Esophagus mucosa (tissue), 1 donor: ENCODE measurements at regions not wholly inside any gene's neighbourhood (a gene's known extent, or its start where the extent isn't known, plus 50 kb on each side); places are given as distances from the start of the nearest gene placed in this dataset.
A peak's percentile ranks its signal among the peaks of the same experiment; 100 is the strongest.
"Not testable (repeated sequence)": the region's sequence is repeated elsewhere in the genome, so short reads cannot be mapped to it uniquely, and the experiment has no call there.

Experiments
- ATAC-seq: fragments of 200-7000 bp; cut with Tn5 transposase; one replicate; pipeline ENCODE4 v1.9.1; 2020
- donor health status: DM: yes; HTN: yes; CAD: no.

DNA sequence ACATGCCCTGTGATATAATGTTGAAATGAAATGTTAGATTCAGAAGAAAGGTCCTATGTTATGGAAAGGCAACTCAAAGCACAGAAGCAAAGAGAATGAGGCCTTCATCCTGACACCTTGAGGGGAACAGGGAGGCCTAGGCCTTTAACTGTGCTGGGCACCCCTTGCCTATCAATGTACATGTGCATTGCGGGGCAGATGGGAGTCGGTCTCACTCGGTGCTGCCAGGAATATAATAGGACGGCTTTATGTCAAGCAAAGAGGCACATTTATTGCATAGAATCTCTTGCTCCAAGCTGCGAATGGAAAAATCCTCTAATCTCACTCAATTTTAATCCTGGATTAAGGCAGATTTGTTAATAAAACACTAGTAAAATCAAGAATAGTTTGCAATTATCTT lies 301.0 kb upstream of the SOX14 start:
- no peak for ATAC-seq

DNA sequence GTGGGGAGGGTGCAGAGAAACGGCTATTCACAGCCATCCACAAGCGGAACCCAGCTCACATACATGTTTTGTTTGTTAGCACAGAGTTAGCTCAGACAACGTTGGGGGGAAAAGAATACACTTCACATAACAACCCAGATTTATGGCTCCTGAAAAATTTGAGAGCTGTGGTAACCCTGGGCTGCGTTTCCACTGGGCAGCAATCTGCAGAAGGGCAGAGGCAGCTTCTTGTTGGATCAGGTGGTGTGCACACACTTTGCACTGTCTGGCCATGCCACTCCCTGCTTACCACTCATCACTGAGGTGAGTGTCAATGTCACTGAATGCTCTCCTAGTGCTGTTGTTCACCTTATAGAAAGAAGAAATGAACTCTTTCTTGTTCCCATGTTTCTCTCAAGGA lies 299.8 kb upstream of the SOX14 start:
- peak; percentile 41 for ATAC-seq

DNA sequence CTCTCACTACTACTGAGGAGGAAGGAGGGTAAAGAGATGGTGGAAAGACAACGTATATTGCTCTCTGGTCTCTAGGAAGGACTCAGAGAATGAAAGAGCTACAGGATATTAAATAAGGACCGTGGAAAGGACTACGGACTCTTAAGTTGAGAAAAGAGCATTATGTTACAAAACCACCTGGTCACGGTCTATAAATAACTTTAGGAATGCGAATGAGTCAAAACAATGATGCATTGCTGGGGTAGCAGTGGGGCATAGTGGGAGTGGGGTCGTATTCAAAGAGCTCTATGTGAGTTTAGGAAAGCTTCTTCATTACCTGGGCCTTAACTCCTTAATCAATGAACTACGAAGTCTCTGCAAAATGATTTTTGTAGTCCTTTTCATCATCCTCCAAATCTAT lies 295.7 kb upstream of the SOX14 start:
- no peak for ATAC-seq

DNA sequence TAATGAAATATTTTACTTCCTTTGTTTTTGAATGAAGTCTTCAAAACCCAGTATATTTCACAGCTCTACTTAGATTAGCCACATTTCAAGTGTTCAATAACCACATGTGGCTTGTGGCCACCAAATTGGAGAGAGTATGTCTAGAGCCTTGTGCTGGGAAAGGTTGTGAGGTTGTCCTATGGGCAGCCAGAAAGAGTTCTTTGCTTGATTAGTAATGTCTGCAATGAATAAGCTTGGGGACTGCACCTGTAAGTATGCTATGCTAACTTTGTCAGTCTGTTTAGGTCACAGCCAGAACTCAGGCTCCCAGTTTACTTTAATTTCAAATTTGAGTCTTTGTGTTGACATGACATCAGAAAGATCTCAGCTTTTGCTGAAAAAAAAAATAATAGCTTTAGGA lies 294.9 kb upstream of the SOX14 start:
- no peak for ATAC-seq

DNA sequence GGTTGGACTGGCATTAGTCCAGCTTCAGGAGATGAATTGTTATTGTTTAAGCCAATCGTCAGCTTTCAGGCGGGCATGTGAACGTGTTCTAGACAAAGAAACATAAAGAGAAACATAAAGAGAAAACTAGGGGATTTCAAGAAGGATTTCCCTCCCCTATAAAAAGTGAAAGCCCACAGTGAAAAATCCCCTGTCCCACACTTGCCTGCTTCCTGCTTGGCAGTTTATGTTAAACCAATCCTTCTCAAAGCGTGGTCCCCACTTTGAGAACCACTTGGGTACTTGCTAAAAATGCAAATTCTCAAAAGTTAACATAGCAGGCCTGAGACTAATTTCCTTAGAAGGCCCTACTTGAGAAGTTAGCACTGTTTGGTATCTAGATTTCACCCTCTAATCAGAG lies 293.0 kb upstream of the SOX14 start:
- no peak for ATAC-seq

DNA sequence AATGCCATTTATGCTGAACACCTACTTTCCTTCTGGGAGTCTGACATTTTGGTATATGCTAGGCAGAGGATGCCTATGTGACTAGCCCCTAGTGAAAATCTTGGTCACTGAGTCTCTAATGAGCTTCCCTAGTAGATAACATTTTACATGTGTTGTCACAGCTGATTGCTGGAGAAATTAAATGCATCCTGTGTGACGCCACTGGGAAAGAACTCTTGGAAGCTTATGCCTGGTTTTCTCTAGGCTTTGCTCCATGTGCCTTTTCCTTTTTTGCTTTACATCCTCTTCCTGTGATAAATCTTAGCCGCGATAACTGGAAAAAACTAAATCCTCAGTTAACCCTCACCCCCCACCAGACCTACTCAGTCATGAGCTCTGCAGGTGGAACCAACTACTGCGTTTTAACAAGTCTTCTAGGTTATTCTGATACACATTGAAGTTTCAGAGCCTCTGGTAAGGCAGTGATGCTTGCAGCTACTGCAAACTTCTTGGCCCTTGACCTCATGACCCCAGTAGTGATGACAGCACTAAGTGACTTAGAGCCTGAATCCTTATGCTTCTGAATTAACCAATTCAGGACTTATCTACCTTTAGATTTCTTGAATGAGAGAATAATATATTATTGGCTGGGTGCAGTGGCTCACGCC lies 292.4 kb upstream of the SOX14 start:
- ATAC-seq = no peak

DNA sequence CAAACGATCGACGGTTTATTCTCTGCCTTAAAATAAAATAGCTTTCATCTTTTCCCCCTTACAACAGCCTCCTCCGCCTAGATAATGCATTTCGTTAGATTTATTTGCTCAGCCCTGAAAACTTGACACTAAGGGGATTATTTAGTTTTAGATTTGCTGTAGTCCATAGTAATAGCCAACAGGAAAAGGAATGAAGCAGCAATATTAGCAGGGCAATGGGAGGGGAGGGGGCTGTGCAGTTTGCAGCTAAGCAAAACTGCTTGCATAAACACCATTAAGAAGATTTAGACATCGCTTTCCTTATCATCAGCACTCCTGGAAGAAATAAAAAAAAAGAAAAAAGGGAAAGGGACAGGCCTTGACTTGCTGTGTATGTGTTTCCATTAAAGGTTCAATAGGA lies 286.5 kb upstream of the SOX14 start:
- ATAC-seq = no peak

DNA sequence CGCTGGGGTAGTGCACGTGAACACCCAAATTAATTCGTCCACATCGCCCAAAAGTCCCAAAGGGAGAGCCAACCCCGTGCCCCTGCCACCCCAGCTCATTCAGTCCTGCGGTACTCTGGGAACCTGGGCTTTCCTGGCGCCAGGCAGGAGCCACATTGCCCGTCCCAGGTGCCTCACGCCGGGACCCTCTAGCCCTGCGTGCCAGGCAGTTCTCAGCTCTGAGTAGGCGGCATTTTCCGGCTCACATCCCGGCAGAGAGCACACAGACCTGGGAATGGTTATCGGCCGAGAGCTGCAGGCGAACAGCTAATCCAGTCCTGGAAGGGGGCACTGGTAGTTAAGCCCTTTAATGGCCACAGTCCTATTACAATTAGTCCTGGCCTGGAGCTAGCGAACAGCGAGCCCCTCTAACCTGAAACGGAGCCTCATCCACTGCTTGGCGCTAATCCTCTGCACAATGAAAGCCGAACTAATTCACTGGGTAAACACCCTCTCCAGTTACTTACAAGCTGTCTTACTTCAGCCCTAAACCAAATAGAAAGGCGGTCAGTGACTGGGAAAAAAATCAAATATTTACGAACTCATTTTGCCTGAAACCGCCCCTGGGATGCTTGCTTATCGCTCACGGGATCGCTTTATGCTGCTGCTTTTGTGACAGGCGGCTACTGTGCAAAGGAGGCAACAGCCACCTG lies 254.6 kb upstream of the SOX14 start:
- no peak for ATAC-seq

DNA sequence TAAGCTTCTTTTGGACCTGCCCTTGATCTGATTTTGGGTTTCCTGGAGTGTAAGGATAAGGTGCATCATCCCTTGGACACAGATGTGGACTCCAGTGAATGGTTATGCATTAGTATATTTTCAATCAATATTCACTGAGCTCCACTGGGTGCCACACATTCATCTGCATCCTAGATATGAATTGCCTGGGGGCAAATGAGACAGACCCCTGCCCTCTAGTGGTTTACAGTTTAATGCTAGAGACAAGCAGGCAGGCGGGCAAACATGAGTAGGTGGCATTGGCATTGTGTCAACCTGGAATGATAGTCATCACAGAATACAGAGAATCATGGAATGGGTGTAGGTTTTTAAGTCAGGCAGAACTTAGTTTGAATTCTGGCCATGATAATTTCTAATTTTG lies 252.5 kb upstream of the SOX14 start:
- no peak for ATAC-seq

DNA sequence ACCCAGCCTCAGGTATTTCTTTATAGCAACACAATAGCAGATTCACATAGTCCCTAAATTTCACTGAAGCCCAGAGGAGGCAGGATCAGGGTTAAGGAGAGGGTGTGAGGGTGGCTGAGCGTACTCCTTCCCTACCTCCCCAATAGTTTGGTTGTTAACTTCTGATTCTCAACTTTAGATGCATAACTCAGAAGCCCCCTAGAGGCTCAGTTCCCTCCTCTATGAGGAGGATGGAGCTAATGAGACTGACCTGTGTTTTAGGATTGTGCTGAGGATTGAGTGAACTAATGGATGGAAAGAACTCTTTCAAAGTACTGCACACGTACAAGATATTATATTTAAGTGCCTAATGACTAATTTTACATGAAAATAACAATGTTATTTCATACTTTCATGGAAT lies 249.3 kb upstream of the SOX14 start:
- no peak for ATAC-seq

DNA sequence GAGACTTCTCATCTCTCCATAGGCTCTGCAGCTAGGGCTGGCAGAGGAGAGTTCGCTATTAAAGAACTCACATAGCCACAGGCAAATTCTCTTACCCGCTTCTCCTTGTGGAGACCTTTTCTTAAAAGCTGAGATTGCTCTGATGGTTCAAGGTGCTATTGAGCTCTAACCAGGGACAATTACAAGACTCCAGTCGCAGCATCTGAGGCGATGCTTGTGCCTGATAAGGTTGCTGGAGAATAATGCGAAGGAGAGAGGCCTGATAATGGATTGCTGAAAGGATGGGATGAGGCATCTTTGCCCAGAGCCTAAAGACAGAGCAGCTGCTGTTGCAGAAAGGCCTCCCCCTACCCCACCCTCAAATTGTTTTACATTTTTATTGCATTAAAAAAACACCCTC lies 244.5 kb upstream of the SOX14 start:
- no peak for ATAC-seq

DNA sequence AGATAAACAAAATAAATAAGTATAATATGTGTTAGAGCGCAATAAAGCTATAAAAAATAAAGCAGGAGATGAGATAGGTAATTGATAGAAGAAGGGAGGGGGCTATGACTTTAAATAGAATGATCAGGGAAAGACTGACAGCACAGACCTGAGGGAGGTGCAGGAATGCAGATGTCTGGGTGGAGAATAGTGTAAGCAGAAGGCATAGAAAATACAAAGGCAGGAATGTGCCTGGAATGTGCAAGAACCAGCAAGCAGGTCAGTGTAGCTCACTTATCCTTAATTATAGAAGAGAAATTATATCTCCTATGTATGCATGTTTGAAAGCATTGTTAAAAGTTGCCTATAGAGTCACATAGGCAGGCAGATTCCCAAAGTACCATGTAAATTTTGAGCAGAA lies 239.4 kb upstream of the SOX14 start:
- no peak for ATAC-seq

DNA sequence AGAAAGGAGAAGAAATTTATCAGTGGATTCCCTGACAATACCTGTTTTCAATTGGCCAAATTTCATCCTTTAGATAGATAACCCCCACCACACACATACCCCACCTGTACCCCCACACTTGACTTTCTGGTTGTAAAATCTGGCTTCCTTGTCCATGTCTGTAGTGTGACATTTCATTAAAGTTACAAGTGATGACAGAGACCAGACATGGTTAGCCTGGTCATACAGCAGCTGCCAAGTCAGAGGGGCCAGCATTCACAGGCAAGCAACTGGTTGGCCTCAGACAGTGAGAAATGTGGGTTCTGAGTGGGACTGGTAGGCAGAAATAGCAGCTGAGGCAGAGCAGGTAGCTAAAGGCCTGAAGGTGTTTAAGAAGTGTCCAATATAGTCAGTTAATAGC lies 238.6 kb upstream of the SOX14 start:
- no peak for ATAC-seq

DNA sequence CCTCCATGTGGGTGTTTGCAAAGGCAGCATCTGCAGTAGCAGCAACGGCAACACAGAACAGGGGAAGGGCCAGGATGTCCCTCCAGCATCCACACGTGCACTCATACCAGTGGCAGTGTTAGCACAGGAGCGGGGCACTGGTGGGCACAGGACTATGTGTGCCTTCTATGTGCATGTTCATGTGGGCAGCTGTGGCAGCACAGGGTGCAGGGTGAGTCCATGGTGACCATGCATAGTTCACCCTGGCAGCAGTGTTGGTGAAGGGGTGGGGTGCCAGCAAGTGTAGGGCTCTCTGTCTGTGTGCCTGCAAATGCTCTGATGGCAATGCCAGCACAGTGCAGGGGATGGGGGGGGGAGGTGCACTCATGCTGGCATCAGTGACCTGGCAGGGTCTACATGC lies 222.1 kb upstream of the SOX14 start:
- no peak for ATAC-seq

DNA sequence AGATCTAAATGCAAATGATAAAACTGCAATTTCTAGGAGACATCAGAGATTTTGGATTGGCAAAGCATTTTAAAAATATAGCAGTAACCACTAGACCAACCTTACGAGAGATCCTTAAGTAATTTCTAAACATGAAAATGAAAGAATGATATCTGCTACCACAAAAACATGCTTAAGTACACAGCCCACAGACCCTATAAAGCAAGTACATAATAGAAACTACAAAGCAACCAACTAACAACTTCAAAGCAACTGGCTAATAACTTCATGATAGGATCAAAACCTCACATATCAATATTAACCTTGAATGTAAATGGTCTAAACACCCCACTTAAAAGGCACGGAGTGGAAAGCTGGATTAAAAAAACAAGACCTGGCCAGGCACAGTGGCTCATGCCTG lies 209.9 kb upstream of the SOX14 start:
- ATAC-seq = no peak

DNA sequence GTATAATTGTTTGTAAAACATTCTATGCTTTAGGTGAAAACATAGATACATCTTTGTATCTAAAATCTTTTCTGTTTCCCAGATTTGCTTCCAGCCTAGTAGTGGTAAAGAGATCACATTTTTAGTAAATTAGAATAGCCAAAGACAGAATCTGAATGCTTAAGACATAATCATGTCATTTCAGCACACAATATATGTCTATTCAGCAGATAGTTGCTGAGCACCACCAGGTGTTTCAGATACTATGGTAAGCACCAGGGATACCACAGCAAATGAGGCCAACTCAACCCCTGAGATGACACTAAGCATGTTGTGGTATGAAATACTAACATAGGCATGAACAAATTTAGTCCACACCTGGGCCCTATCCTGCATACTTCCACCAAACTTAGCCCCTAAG lies 195.2 kb upstream of the SOX14 start:
- no peak for ATAC-seq

DNA sequence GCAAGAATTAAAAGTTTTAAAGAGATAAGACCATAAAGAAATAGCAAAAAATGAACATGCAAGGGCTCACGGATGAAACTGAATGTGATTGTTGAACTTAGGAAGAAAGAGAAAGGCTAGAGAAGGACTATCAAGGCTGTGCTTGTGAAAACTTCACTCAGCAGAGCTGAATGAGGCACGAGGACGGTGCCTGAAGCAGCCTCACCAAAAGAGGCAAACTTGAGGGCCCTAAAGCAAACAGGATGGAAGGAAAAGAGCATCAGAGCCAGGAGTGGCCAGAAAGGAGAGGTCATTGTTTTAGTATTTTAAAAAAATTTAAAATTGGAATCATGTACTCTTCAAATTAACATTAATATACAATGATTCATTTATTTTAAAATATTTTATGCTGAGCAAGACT lies 191.2 kb upstream of the SOX14 start:
- ATAC-seq = no peak

DNA sequence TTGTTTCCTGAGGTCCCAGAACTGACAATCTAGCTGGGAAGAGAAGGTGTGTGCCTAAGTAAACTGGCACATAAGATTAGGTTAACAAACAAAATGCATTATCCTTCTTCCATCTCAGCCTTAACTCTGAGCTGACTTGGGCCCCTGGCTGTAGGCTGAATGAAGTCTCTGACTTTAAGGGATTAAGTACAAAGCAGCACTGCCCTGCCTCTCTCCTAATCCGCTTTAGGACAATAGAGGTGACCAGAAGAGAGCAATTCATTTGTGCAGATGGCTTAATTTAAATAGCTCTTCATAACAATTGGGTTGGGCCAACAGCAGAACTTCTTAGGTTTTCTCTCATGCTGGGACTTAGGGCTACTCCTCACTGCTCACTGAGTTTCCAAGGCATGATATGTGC lies 181.6 kb upstream of the SOX14 start:
- no peak for ATAC-seq

DNA sequence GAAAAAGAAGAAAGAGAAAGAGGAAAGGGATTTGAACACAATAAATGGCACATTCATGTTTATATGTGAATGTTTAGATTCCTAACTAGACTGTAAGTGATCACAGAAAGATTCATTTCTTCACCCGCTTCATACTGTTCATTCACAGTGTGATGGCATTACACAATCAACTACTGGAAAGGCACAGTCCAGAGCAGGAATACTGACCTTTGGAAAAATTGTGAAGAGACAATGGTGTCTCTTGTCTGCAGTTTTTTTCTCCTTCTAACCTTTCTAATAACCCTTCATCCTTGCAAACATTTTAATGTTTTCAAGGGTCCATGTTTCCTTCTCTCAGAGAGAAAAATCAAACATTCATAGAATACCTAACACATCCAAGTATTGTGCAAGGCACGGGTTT lies 180.9 kb upstream of the SOX14 start:
- no peak for ATAC-seq

DNA sequence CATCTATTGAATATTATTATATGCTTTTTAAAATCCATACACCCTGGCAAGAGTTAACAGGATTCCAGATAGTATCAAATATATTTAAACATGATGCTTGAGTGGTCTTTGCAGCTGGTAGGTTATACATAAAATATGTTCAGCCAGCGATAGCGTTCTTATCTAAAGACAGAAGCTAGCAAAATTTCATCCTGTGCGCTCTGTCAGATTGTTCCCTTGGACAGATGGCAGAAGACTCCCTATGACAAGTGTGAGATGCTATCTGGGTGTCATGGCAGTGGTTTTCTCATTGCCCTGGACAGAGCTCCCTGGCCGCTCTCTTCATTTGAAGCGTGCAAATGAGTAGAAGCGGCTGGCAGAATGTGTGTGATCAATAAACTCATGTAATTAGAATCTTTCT lies 175.2 kb upstream of the SOX14 start:
- no peak for ATAC-seq

DNA sequence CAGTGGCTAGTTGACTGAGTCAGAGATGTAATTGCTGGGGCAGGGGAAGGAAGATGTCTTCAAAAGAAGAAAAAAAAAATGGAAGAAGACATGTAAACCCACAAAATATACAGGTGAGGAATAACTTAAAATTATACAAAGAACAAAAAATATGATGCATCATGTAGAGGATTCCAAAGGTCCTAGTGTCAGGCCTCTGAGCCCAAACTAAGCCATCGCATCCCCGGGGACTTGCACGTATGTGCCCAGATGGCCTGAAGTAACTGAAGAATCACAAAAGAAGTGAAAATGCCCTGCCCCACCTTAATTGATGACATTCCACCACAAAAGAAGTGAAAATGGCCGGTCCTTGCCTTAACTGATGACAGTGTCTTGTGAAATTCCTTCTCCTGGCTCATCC lies 168.7 kb upstream of the SOX14 start:
- not testable (repeated sequence) for ATAC-seq

DNA sequence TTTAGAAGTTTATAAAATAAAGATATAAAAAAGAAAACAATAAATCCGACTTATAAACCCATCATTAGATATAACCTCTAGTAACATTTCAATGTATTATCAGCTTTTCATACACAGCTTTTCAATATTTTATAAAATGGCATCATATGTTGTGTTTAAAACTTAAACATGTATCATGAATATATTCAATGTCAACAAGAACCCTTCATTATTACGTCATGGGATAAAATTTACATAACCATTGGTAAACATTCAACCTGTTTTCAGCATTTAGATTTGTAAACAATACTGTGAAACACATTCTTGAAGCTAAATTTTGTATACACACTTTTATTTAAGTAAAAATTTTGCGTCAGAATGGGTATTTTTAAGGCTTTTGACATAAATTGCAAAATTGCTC lies 153.4 kb upstream of the SOX14 start:
- ATAC-seq = no peak

DNA sequence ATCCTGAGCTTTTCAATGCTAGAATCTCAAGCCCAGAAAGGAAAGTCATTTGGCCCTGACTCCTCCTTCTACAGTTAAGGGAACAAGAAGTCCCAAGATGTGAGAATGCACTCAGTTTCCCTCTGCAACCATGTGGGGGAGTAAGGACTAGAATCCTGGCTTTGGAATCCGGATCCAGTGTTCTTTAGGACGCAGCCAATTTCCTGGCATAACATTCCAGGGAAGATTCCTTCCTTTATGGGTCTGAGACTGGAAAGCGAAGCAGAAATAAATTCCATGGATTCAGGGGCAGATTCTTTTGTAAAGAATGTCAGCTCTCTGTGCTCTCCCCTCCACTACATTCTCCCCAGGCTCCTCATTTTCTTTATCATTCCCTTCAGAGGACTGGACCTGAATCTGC lies 151.8 kb upstream of the SOX14 start:
- ATAC-seq = no peak

DNA sequence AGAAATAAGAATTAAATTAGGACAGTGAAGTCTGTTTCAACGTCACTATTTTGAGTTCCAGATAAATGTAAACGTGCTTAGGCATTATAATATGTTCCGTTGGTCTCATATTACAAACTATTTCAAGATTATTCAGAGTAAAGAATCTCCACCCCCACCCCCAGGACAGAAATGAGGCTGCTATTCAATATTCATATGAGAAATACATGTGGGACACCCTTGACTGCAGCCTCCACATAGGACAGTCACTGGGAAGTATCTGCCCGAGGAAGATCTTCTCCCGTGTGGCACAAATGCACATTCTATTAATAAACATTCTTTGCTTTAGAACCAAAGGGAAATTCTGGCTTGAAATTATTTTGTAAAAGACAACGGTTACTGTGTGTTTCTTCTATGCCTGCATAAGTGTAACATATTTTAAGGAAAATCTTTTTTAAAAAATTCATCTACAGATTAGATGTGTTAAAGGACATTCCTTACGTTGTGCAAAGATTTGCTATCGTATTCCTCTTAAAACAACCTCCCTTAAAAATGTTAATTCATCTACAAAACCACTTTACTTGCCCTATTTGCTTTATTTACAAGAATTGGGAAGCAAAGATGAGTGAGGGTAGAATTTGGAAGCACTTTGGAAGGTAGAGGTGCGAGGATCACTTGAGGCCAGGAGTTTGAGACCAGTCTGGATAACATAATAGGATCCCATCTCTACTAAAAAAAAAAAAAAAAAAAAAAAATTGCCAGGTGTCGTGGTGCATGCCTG lies 148.3 kb upstream of the SOX14 start:
- no peak for ATAC-seq
